Activated B cell treated with CpG ODN at 0.5 μM for 24 hours (primary cell): ENCODE measurements at regions not wholly inside any gene's neighbourhood (a gene's known extent, or its start where the extent isn't known, plus 50 kb on each side); places are given as distances from the start of the nearest gene placed in this dataset.
"Not testable (repeated sequence)": the region's sequence is repeated elsewhere in the genome, so short reads cannot be mapped to it uniquely, and the experiment has no call there.

Experiments
- ATAC-seq: fragments of 200-7000 bp; cut with Tn5 transposase; one replicate; pipeline ENCODE4 v1.10.0; 2021; ENCODE audit warnings: low read depth, mild to moderate bottlenecking, moderate library complexity
- CTCF ChIA-PET: fragments of 350-600 bp; sonication (Branson Sonifier 250); formaldehyde crosslinking; loops from one replicate; lab custom pipeline; 2021; ENCODE audit warnings: antibody characterized with exemption; lab: Charles Lee
- POLR2A ChIA-PET: fragments of 350-600 bp; sonication (Branson Sonifier 250); formaldehyde crosslinking; loops from one replicate; lab custom pipeline; 2021; ENCODE audit warnings: antibody characterized with exemption; lab: Charles Lee
- DNase-seq: peaks from one replicate; pipeline ENCODE4 v3.0.0; 2022
- H3K27ac Mint-ChIP-seq: one replicate; pipeline ENCODE4 v1.8.0; 2020; ENCODE audit warnings: mixed read lengths
- H3K27me3 Mint-ChIP-seq: one replicate; pipeline ENCODE4 v1.8.0; 2021; ENCODE audit warnings: mixed read lengths
- H3K36me3 Mint-ChIP-seq: one replicate; pipeline ENCODE4 v1.8.0; 2021; ENCODE audit warnings: low read depth, mixed read lengths
- H3K4me1 Mint-ChIP-seq: one replicate; pipeline ENCODE4 v1.8.0; 2021; ENCODE audit warnings: mixed read lengths
- H3K4me3 Mint-ChIP-seq: one replicate; pipeline ENCODE4 v1.8.0; 2020; ENCODE audit warnings: mild to moderate bottlenecking, mixed read lengths
- H3K9me3 Mint-ChIP-seq: one replicate; pipeline ENCODE4 v1.8.0; 2020; ENCODE audit warnings: mixed read lengths
- intact Hi-C: fragments of 100-400 bp; cut with micrococcal nuclease; formaldehyde crosslinking; loops from one replicate; pipeline ENCODE4 v1.15.1; 2024

DNA sequence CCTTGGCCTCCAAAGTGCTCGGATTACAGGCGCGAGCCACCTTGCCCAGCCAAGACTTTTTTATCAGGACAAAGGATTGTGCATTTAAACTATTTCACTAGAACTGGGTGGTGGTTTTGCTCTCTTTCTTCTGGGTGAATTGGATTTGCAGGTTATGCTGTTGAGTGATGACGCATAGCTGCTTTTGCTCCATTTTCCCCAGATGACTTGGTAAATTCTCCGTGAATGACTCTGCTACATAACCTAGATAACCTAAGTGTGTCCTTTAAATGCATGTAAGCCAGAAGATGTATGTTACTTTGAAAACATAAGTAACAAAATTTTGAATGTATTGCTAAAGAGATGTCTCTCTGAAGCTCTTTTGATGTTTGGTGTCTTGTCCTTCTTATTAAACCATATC is 103.7 kb downstream of the NSUN5 start:
- H3K4me3 Mint-ChIP-seq, DNase-seq, H3K27me3 Mint-ChIP-seq, intact Hi-C loops, CTCF ChIA-PET, ATAC-seq, H3K27ac Mint-ChIP-seq, H3K36me3 Mint-ChIP-seq, H3K4me1 Mint-ChIP-seq, POLR2A ChIA-PET, H3K9me3 Mint-ChIP-seq: not testable (repeated sequence)

GRCh38 chr7:73203312-73203711 is 105.3 kb downstream of the NSUN5 start:
- H3K4me3 Mint-ChIP-seq, CTCF ChIA-PET: not testable (repeated sequence)

DNA sequence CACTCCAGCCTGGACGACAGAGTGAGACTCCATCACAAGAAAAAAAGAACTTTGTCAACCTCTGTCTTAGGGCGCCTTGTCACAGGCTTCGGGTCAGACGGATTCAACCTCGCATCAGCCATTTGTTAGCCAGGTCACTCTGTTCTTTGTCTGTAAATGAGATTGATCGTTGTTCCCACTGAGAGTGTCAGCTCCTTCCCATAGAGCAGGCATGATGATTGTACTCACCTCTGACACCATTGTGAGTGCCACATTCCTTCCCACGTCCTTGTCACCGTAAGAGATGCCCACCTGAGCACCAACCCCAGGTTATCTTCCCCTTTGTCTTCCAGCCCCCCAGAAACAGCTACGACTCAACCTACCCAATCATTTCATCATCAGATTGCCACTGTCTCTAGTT is 107.4 kb downstream of the NSUN5 start:
- POLR2A ChIA-PET, ATAC-seq, H3K27me3 Mint-ChIP-seq, intact Hi-C loops, CTCF ChIA-PET, H3K27ac Mint-ChIP-seq, DNase-seq, H3K4me3 Mint-ChIP-seq, H3K36me3 Mint-ChIP-seq, H3K9me3 Mint-ChIP-seq, H3K4me1 Mint-ChIP-seq: not testable (repeated sequence)

More at GRCh38 chr7:73203312-73203711, 105.3 kb downstream of the NSUN5 start:
- DNase-seq, intact Hi-C loops, H3K27me3 Mint-ChIP-seq, H3K4me1 Mint-ChIP-seq, H3K9me3 Mint-ChIP-seq, H3K27ac Mint-ChIP-seq, POLR2A ChIA-PET, H3K36me3 Mint-ChIP-seq: not testable (repeated sequence)
- peak; percentile 65 for ATAC-seq

- CTCF ChIA-PET, H3K4me1 Mint-ChIP-seq, DNase-seq, H3K4me3 Mint-ChIP-seq, H3K27me3 Mint-ChIP-seq, ATAC-seq, POLR2A ChIA-PET, H3K27ac Mint-ChIP-seq, H3K36me3 Mint-ChIP-seq, intact Hi-C loops, H3K9me3 Mint-ChIP-seq: not testable (repeated sequence)
These were observed 108.0 kb downstream of the NSUN5 start for GRCh38 chr7:73200518-73201099.

DNA sequence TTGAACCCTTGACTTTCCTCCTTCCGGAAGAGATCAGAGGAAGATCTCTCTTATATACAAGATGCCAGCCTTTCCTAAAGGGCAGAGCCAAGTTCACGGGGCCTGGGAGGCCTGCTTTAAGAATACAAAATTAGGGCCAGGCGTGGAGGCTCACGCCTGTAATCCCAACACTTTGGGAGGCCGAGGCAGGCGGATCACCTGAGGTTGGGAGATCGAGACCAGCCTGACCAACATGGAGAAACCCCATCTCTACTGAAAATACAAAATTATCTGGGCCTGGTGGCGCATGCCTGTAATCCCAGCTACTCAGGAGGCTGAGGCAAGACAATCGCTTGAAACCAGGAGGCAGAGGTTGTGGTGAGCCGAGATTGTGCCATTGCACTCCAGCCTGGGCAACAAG is 108.2 kb upstream of the SPDYE9 start:
- H3K4me3 Mint-ChIP-seq, H3K9me3 Mint-ChIP-seq, CTCF ChIA-PET, DNase-seq, H3K4me1 Mint-ChIP-seq, H3K27me3 Mint-ChIP-seq, H3K36me3 Mint-ChIP-seq, intact Hi-C loops, ATAC-seq, H3K27ac Mint-ChIP-seq, POLR2A ChIA-PET: not testable (repeated sequence)

DNA sequence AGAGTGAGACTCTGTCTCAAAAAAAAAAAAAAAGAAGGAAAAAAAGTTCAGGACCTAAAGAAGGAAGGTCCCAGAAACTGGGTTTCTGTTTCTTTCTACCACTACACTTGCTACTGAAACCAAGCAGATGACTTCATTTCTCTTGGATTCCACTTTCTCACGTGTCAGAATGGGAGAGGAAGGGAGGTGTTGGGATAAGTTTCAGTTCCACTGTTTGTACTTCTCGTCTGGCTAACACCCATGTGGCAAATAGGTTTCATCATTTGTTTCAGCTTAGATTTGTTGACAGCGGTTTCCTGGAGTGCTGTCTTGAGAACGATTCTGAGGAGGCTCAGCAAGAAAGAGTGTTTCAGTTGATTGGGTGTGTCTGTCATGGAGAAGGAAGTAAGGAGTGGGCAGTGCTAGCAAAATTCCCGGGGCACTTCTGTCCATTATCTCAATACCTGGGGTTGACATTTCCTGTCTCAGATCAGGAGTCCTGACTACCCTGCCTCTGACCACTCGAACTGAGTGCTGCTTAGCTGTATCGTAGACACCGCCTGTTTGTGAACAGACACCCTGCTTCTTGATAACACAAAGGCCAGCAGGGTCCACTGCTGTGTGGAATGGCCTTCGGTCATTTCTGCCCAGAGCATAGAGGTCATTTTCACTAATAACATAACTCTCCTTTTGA is 104.8 kb upstream of the SPDYE9 start:
- DNase-seq, H3K27ac Mint-ChIP-seq, CTCF ChIA-PET, H3K36me3 Mint-ChIP-seq, H3K9me3 Mint-ChIP-seq, intact Hi-C loops, ATAC-seq, H3K4me3 Mint-ChIP-seq, H3K4me1 Mint-ChIP-seq, POLR2A ChIA-PET, H3K27me3 Mint-ChIP-seq: not testable (repeated sequence)

GRCh38 chr7:73188287-73188686 is 102.4 kb upstream of the SPDYE9 start:
- H3K4me1 Mint-ChIP-seq, H3K36me3 Mint-ChIP-seq, ATAC-seq, H3K27me3 Mint-ChIP-seq, H3K9me3 Mint-ChIP-seq, DNase-seq, CTCF ChIA-PET, H3K4me3 Mint-ChIP-seq, POLR2A ChIA-PET, H3K27ac Mint-ChIP-seq, intact Hi-C loops: not testable (repeated sequence)

DNA sequence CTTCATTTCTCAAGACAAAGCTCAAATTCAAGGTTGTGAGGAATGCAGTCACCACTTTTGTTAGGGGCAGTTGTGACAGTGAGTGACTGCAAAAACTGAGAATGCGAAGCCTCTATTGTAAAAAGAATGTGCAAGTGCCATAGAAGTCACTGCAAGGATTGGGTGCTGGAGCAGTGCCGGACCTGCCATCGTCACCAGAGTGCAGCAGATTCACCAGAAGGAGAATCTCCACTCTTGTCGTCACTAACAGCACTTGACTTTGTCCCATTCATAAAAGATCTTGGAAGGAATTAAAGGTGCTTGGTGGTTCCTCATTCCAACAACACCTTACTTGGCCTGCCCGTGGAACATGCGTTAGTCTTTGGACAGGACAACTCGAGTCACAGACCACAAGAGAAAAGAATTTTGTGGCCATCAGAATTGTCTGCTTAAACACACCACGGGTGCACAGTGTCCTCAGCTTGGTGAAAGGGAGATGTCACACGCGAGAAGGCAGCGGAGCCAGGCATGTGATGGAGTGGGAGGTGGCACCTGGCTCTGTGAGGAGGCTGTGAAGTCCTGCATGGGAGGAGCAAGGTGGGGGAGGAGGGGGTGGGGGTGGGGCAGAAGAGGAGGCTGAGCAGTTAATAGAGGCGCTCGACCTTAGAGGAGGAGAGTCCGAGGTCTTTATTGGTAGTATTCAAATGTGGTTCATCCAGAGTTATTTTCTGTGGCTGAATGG is 100.9 kb upstream of the SPDYE9 start:
- H3K4me3 Mint-ChIP-seq, H3K27me3 Mint-ChIP-seq, ATAC-seq, CTCF ChIA-PET, intact Hi-C loops, DNase-seq, H3K36me3 Mint-ChIP-seq, POLR2A ChIA-PET, H3K9me3 Mint-ChIP-seq, H3K4me1 Mint-ChIP-seq, H3K27ac Mint-ChIP-seq: not testable (repeated sequence)

GRCh38 chr7:73176813-73177212 is 91.0 kb upstream of the SPDYE9 start:
- H3K4me3 Mint-ChIP-seq, POLR2A ChIA-PET, intact Hi-C loops, H3K27me3 Mint-ChIP-seq, H3K36me3 Mint-ChIP-seq, ATAC-seq, CTCF ChIA-PET, H3K4me1 Mint-ChIP-seq, H3K9me3 Mint-ChIP-seq, H3K27ac Mint-ChIP-seq, DNase-seq: not testable (repeated sequence)

DNA sequence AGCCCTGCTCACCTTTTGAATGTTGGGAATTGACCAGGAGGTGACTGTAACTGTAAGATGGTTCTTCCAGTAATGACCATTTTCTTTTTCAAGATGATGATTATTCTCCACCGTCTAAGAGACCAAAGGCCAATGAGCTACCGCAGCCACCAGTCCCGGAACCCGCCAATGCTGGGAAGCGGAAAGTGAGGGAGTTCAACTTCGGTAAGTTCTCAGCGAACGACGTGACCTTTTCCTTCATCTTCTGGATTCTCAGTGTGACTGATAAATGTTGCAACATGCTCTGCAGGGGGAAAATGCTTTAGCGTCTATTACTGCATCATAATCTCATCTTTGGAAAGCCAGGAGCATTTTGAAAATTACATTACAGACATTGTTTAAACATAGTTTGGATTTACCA is 89.5 kb upstream of the SPDYE9 start:
- POLR2A ChIA-PET, H3K4me1 Mint-ChIP-seq, intact Hi-C loops, H3K36me3 Mint-ChIP-seq, H3K4me3 Mint-ChIP-seq, H3K27me3 Mint-ChIP-seq, H3K27ac Mint-ChIP-seq, H3K9me3 Mint-ChIP-seq, ATAC-seq, CTCF ChIA-PET, DNase-seq: not testable (repeated sequence)

DNA sequence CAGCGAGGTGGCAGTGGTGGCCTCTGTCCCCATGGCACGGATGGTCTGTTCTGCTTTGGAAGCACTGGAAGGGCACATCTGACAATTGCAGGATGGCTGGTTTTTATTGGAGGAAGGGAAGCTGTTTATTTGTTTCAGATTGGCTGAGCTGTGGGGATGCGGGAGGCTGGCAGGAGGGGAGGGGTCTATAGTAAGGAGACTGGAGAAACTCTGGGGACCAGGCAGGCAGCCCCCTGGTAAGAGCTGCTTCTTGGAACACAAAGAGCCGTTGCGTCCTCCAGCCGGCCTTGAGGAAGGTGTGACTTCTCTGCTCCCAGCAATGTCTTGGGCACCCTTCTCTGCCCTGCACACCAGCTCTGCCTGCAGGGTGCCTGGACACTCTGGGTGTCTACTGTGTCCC is 85.1 kb upstream of the SPDYE9 start:
- POLR2A ChIA-PET, H3K27ac Mint-ChIP-seq, DNase-seq, ATAC-seq, H3K4me1 Mint-ChIP-seq, intact Hi-C loops, H3K36me3 Mint-ChIP-seq, CTCF ChIA-PET, H3K27me3 Mint-ChIP-seq, H3K4me3 Mint-ChIP-seq, H3K9me3 Mint-ChIP-seq: not testable (repeated sequence)

DNA sequence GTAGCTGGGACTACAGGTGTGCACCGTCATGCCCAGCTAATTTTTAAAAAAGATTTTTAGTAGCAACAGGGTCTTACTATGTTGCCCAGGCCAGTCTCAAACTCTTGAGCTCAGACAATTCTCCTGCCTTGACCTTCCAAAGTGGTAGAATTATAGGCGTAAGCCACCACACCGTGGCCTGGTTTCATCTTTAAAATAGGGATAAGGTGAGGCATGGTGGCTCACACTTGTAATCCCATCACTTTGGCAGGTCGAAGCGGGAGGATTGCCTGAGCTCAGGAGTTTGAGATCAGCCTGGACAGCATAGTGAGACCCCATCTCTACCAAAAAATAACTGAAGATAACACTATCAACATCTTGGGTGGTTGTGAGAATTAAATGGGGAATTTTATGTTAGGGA is 84.6 kb upstream of the SPDYE9 start:
- H3K27ac Mint-ChIP-seq, H3K4me3 Mint-ChIP-seq, POLR2A ChIA-PET, H3K4me1 Mint-ChIP-seq, H3K27me3 Mint-ChIP-seq, H3K9me3 Mint-ChIP-seq, intact Hi-C loops, CTCF ChIA-PET, ATAC-seq, H3K36me3 Mint-ChIP-seq, DNase-seq: not testable (repeated sequence)
